Chondrocyte (in vitro differentiated cells): ENCODE measurements at regions not wholly inside any gene's neighbourhood (a gene's known extent, or its start where the extent isn't known, plus 50 kb on each side); places are given as distances from the start of the nearest gene placed in this dataset.

Experiments used
- DNase-seq: peaks from one replicate; pipeline ENCODE4 v3.0.0; 2021; ENCODE audit warnings: mixed read lengths, low spot score
- H3K27ac Mint-ChIP-seq: one replicate; pipeline ENCODE4 v1.8.0; 2021; ENCODE audit warnings: mild to moderate bottlenecking, moderate library complexity, mixed read lengths; ENCODE audit not compliant: unreplicated experiment
- H3K27me3 Mint-ChIP-seq: 2 replicates; pipeline ENCODE4 v1.8.0; 2021; ENCODE audit warnings: low read depth, mixed read lengths
- H3K36me3 Mint-ChIP-seq: 2 replicates; pipeline ENCODE4 v1.8.0; 2021; ENCODE audit warnings: low read depth, mixed read lengths
- H3K4me1 Mint-ChIP-seq: 2 replicates; pipeline ENCODE4 v1.8.0; 2021; ENCODE audit warnings: low read depth, mild to moderate bottlenecking, mixed read lengths
- H3K4me3 Mint-ChIP-seq: one replicate; pipeline ENCODE4 v1.8.0; 2021; ENCODE audit warnings: mild to moderate bottlenecking, moderate library complexity, mixed read lengths; ENCODE audit not compliant: unreplicated experiment
- H3K9me3 Mint-ChIP-seq: 2 replicates; pipeline ENCODE4 v1.8.0; 2021; ENCODE audit warnings: low read depth, mixed read lengths
- CTCF ChIP-seq: fragments of 200-600 bp; sonication (generic); IDR thresholded peaks from 2 replicates; pipeline ENCODE4 v1.5.0; 2021; ENCODE audit warnings: antibody characterized with exemption, mild to moderate bottlenecking, moderate library complexity

- no peak for TF ChIP-seq CTCF
These were observed 86.2 kb upstream of the PIK3R1 start for GRCh38 chr5:68129364-68129763.

GRCh38 chr5:68126886-68127285 is 88.7 kb upstream of the PIK3R1 start:
- Mint-ChIP-seq H3K4me1 (peaks cover 14% of the 10 kb centered on the region), H3K36me3 (no peaks in the 10 kb centered on the region), H3K27me3 (no peaks in the 10 kb centered on the region), H3K27ac (no peak overlapping the region), H3K4me3 (no peak overlapping the region), H3K9me3 (no peaks in the 10 kb centered on the region)
- TF ChIP-seq CTCF: no peak
- no peak for DNase-seq

More at GRCh38 chr5:68129364-68129763, 86.2 kb upstream of the PIK3R1 start:
- DNase-seq: no peak
- Mint-ChIP-seq H3K4me3 (no peak overlapping the region), H3K27me3 (no peaks in the 10 kb centered on the region), H3K27ac (no peak overlapping the region), H3K4me1 (peaks cover 9% of the 10 kb centered on the region), H3K36me3 (no peaks in the 10 kb centered on the region), H3K9me3 (no peaks in the 10 kb centered on the region)

- peaks cover 7% of the 10 kb centered on the region for H3K27me3 Mint-ChIP-seq
- H3K27ac Mint-ChIP-seq: no peak overlapping the region
- no peak for TF ChIP-seq CTCF
- no peaks in the 10 kb centered on the region for H3K9me3 Mint-ChIP-seq
- DNase-seq: no peak
- H3K4me3 Mint-ChIP-seq: no peak overlapping the region
- H3K36me3 Mint-ChIP-seq: no peaks in the 10 kb centered on the region
- H3K4me1 Mint-ChIP-seq: peaks cover 14% of the 10 kb centered on the region
These were observed 92.9 kb upstream of the PIK3R1 start for GRCh38 chr5:68122439-68123328.

GRCh38 chr5:68116868-68117411 is 98.6 kb upstream of the PIK3R1 start:
- Mint-ChIP-seq H3K4me1 (no peaks in the 10 kb centered on the region), H3K4me3 (no peak overlapping the region), H3K27me3 (peaks cover 13% of the 10 kb centered on the region), H3K9me3 (no peaks in the 10 kb centered on the region), H3K27ac (no peak overlapping the region), H3K36me3 (peaks cover 2% of the 10 kb centered on the region)
- DNase-seq: no peak
- no peak for TF ChIP-seq CTCF

GRCh38 chr5:68116408-68116807 is 99.1 kb upstream of the PIK3R1 start:
- no peaks in the 10 kb centered on the region for H3K4me1 Mint-ChIP-seq
- DNase-seq: no peak
- no peak overlapping the region for H3K4me3 Mint-ChIP-seq
- no peak for TF ChIP-seq CTCF
- peaks cover 2% of the 10 kb centered on the region for H3K36me3 Mint-ChIP-seq
- no peak overlapping the region for H3K27ac Mint-ChIP-seq
- no peaks in the 10 kb centered on the region for H3K9me3 Mint-ChIP-seq
- H3K27me3 Mint-ChIP-seq: peaks cover 13% of the 10 kb centered on the region
